ENCODE measurements at regions not wholly inside any gene's neighbourhood (a gene's known extent, or its start where the extent isn't known, plus 50 kb on each side); places are given as distances from the start of the nearest gene placed in this dataset.
"Not testable (repeated sequence)": the region's sequence is repeated elsewhere in the genome, so short reads cannot be mapped to it uniquely, and the experiment has no call there.

GRCh38 chr13:21243045-21243897, 66.8 kb downstream of the MRPL57 start:
- 55 to 68% (median 56%) methylated on average over 20 of the region's 20 CpGs for WGBS, 3 donors
- H3K27me3 ChIP-seq (ENCODE audit: insufficient read depth in 3 of 3, low read length in 2 of 3) = peaks cover 0 to 2% (median 0%) of the 10 kb centered on the region in 3 donors
- DNase-seq (no peak), ATAC-seq (no peak)
- no peak overlapping the region for H3K4me3 ChIP-seq
- H3K9me3 ChIP-seq = no peaks in the 10 kb centered on the region
- H3K27ac ChIP-seq = no peak overlapping the region
- H3K4me1 ChIP-seq = no peaks in the 10 kb centered on the region
- no peaks in the 10 kb centered on the region for H3K36me3 ChIP-seq (ENCODE audit: insufficient read depth in 1 of 2, low read depth in 1 of 2)
- TF ChIP-seq, protein P1, sequence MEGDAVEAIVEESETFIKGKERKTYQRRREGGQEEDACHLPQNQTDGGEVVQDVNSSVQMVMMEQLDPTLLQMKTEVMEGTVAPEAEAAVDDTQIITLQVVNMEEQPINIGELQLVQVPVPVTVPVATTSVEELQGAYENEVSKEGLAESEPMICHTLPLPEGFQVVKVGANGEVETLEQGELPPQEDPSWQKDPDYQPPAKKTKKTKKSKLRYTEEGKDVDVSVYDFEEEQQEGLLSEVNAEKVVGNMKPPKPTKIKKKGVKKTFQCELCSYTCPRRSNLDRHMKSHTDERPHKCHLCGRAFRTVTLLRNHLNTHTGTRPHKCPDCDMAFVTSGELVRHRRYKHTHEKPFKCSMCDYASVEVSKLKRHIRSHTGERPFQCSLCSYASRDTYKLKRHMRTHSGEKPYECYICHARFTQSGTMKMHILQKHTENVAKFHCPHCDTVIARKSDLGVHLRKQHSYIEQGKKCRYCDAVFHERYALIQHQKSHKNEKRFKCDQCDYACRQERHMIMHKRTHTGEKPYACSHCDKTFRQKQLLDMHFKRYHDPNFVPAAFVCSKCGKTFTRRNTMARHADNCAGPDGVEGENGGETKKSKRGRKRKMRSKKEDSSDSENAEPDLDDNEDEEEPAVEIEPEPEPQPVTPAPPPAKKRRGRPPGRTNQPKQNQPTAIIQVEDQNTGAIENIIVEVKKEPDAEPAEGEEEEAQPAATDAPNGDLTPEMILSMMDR (IDR thresholded peaks at IDR 0.05) = no peak
- intact Hi-C loops (cut with DNase I) = no loop called here

GRCh38 chr13:21243898-21244184, 67.4 kb downstream of the MRPL57 start:
- H3K4me3 ChIP-seq; intact Hi-C loops (cut with DNase I); H3K4me1 ChIP-seq; H3K27me3 ChIP-seq (ENCODE audit: insufficient read depth in 3 of 3, low read length in 2 of 3); H3K27ac ChIP-seq; ATAC-seq; DNase-seq; H3K9me3 ChIP-seq; H3K36me3 ChIP-seq (ENCODE audit: insufficient read depth in 1 of 2, low read depth in 1 of 2): not testable (repeated sequence)
- 33 to 40% (median 35%) methylated on average over 1 of the region's 1 CpG for WGBS, 3 donors

- no peaks in the 10 kb centered on the region for H3K36me3 ChIP-seq (ENCODE audit: insufficient read depth in 1 of 2, low read depth in 1 of 2)
- WGBS, 3 donors = 83 to 89% (median 83%) methylated on average over 10 of the region's 10 CpGs
- DNase-seq (no peak), ATAC-seq (no peak)
- no peak overlapping the region for H3K27ac ChIP-seq
- no peaks in the 10 kb centered on the region for H3K4me1 ChIP-seq
- peaks cover 0 to 2% (median 0%) of the 10 kb centered on the region in 3 donors for H3K27me3 ChIP-seq (ENCODE audit: insufficient read depth in 3 of 3, low read length in 2 of 3)
- TF ChIP-seq, protein P1 (IDR thresholded peaks at IDR 0.05) = no peak
- intact Hi-C loops (cut with DNase I) = no loop called here
- no peak overlapping the region for H3K4me3 ChIP-seq
- H3K9me3 ChIP-seq = no peaks in the 10 kb centered on the region
These were observed 70.4 kb downstream of the MRPL57 start for GRCh38 chr13:21246761-21247452.

- H3K27me3 ChIP-seq (ENCODE audit: insufficient read depth in 3 of 3, low read length in 2 of 3) = peaks cover 0 to 5% (median 0%) of the 10 kb centered on the region in 3 donors
- H3K4me1 ChIP-seq = no peaks in the 10 kb centered on the region
- TF ChIP-seq, protein P1 (IDR thresholded peaks at IDR 0.05) = no peak
- ATAC-seq (no peak), DNase-seq (no peak)
- H3K36me3 ChIP-seq (ENCODE audit: insufficient read depth in 1 of 2, low read depth in 1 of 2) = no peaks in the 10 kb centered on the region
- no peak overlapping the region for H3K4me3 ChIP-seq
- no peak overlapping the region for H3K27ac ChIP-seq
- no peaks in the 10 kb centered on the region for H3K9me3 ChIP-seq
- intact Hi-C loops (cut with DNase I) = no loop called here
- 64 to 76% (median 73%) methylated on average over 6 of the region's 6 CpGs for WGBS, 3 donors
These were observed 79.9 kb downstream of the MRPL57 start for GRCh38 chr13:21256351-21256761.

DNA sequence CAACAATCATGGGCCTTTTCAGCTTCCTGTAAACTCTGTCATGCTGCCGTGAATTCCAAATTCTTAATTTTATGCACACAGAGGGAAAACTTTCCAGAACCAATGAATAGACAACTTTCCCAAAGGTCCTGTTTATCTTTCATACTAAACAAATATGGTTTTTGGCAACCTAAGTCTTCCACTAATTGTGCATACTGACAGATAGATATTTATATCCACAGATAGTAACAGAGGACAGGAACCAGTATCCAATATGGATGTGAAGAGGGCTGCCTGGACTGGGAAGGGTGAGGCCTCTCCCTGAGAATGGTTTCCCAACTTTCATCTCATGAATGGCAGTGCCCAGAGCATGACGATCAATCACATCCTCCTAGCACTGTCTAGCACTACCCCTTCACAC, 80.4 kb downstream of the MRPL57 start:
- Histone ChIP-seq H3K9me3 (no peaks in the 10 kb centered on the region), H3K27me3 (ENCODE audit: insufficient read depth in 3 of 3, low read length in 2 of 3) (peaks cover 0 to 5% (median 0%) of the 10 kb centered on the region in 3 donors), H3K4me1 (no peaks in the 10 kb centered on the region), H3K4me3 (no peak overlapping the region), H3K36me3 (ENCODE audit: insufficient read depth in 1 of 2, low read depth in 1 of 2) (no peaks in the 10 kb centered on the region), H3K27ac (no peak overlapping the region)
- DNase-seq (no peak), ATAC-seq (no peak)
- 67 to 81% (median 68%) methylated on average over 2 of the region's 2 CpGs for WGBS, 3 donors
- intact Hi-C loops (cut with DNase I) = no loop called here
- TF ChIP-seq, protein P1 (IDR thresholded peaks at IDR 0.05) = no peak
